ENCODE measurements at regions not wholly inside any gene's neighbourhood (a gene's known extent, or its start where the extent isn't known, plus 50 kb on each side); places are given as distances from the start of the nearest gene placed in this dataset.

GRCh38 chr15:47386459-47386858 is 330.8 kb upstream of the SEMA6D start:
- H4K5ac ChIP-seq (ENCODE audit: insufficient read length, low read depth, low read length), result no peak overlapping the region
- H3K4me3 Mint-ChIP-seq, result no peak overlapping the region
- H3K79me1 ChIP-seq (ENCODE audit: insufficient read depth, low read depth, low read length, poor library complexity, severe bottlenecking), result no peaks in the 10 kb centered on the region
- H3T11ph ChIP-seq (ENCODE audit: low read length), result no peak overlapping the region
- no peak overlapping the region for H2AFZ ChIP-seq (ENCODE audit: low read length)
- H2BK5ac ChIP-seq (ENCODE audit: insufficient read length, low read length), result no peak overlapping the region
- H2BK12ac ChIP-seq (ENCODE audit: insufficient read length, low read depth, low read length), result no peak overlapping the region
- no peak overlapping the region for H3K56ac ChIP-seq (ENCODE audit: insufficient read length, low read depth, low read length)
- peaks cover 5 to 10% of the 10 kb centered on the region in 2 experiments for H3K4me1 Mint-ChIP-seq
- H3K9me3 ChIP-seq (ENCODE audit: control insufficient read depth, low read depth, low read length), result no peaks in the 10 kb centered on the region
- no peak overlapping the region for H3K27ac Mint-ChIP-seq
- no peak overlapping the region for H3K18ac ChIP-seq (ENCODE audit: insufficient read length, low read depth, low read length)
- H3K36me3 Mint-ChIP-seq (ENCODE audit: insufficient read depth in 1 of 3, low read depth in 3 of 3), result no peaks in the 10 kb centered on the region
- no peak overlapping the region for H3K23ac ChIP-seq (ENCODE audit: insufficient read length, low read depth, low read length)
- H2BK120ac ChIP-seq (ENCODE audit: low read depth, low read length, poor library complexity, severe bottlenecking), result no peak overlapping the region
- no peak overlapping the region for H3K14ac ChIP-seq (ENCODE audit: insufficient read depth, low read length)
- H3K23me2 ChIP-seq (ENCODE audit: insufficient read length, low read depth, low read length, poor library complexity, severe bottlenecking), result no peaks in the 10 kb centered on the region
- no peaks in the 10 kb centered on the region for H3K9me3 Mint-ChIP-seq
- no peak overlapping the region for H3K27ac ChIP-seq (ENCODE audit: insufficient read length, low read depth, low read length)
- H2BK20ac ChIP-seq (ENCODE audit: low read depth, low read length, poor library complexity, severe bottlenecking), result no peak overlapping the region
- no peaks in the 10 kb centered on the region for H3K79me2 ChIP-seq (ENCODE audit: insufficient read depth, low read length)
- no peak for DNase-seq
- no peak overlapping the region for H4K91ac ChIP-seq (ENCODE audit: insufficient read length, low read depth, low read length)
- no peaks in the 10 kb centered on the region for H3K27me3 Mint-ChIP-seq (ENCODE audit: low read depth)
- H3K4me2 ChIP-seq (ENCODE audit: insufficient read depth, insufficient read length, low read length), result no peak overlapping the region
- H3K4me1 ChIP-seq (ENCODE audit: insufficient read depth, low read length), result no peaks in the 10 kb centered on the region
- H3K4ac ChIP-seq (ENCODE audit: low read depth, low read length), result no peak overlapping the region
- TF ChIP-seq CTCF (conservative IDR thresholded peaks at IDR 0.05), result no peak
- H3K9ac ChIP-seq (ENCODE audit: extremely low read depth, insufficient read length, low read length), result no peak overlapping the region
- no peak overlapping the region for H2AK5ac ChIP-seq (ENCODE audit: insufficient read length, low read length)
- no peak overlapping the region for H2BK15ac ChIP-seq (ENCODE audit: low read depth, low read length)
- WGBS (ENCODE audit: extremely low coverage, insufficient read length, low lambda C conversion rate), result no CpG with 5 or more reads among the region's 5 CpGs
- H4K20me1 ChIP-seq (ENCODE audit: control insufficient read depth, insufficient read depth, insufficient read length), result no peaks in the 10 kb centered on the region
- no peak overlapping the region for H4K8ac ChIP-seq (replicated peaks; ENCODE audit: insufficient read length, low read depth, low read length)
- no peaks in the 10 kb centered on the region for H3K27me3 ChIP-seq (ENCODE audit: insufficient read depth, low read length)

Measured in H9 (cell line).